H1 (cell line): ENCODE measurements at regions not wholly inside any gene's neighbourhood (a gene's known extent, or its start where the extent isn't known, plus 50 kb on each side); places are given as distances from the start of the nearest gene placed in this dataset.

ENCODE experiments used
- CBX5 ChIP-seq: fragments of 300-800, 300-1000 bp; sonication (generic); IDR thresholded peaks from 2 replicates; pipeline ENCODE4 v1.7.1; 2016; ENCODE audit warnings: antibody characterized with exemption, low read length, low read depth
- FOSL1 ChIP-seq: IDR thresholded peaks from 2 replicates; pipeline ENCODE4 v1.6.1; 2011; ENCODE audit warnings: mild to moderate bottlenecking, low read depth, low read length, moderate library complexity; ENCODE audit not compliant: insufficient read depth
- JUN ChIP-seq: IDR thresholded peaks from 2 replicates; pipeline ENCODE4 v1.6.1; 2011; ENCODE audit warnings: low read depth, mild to moderate bottlenecking, improper control_type of control experiment, low read length

DNA sequence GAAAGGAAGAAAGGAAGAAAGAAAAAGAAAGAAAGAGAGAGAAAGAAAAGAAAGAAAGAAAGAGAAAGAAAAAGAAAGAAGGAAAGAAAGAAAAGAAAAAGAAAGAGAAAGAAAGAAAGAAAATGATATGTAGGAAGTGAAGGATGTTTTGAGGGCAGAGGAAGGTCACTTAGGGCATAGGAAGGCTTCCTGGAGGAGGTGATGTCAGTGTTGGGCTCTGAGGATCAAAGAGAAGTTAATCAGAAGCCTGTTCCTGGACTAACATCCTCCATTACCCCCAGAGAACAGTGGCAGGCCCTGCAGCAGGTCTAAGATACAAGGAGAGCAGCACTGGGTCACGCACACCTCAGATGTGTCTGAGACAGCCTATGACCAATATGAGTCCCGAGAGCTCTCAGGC is 54.7 kb upstream of the CALN1 start (continued):
- TF ChIP-seq JUN (no peak), CBX5 (no peak), FOSL1 (no peak)
